SK-N-SH (cell line): ENCODE measurements at regions not wholly inside any gene's neighbourhood (a gene's known extent, or its start where the extent isn't known, plus 50 kb on each side); places are given as distances from the start of the nearest gene placed in this dataset.
A peak's percentile ranks its signal among the peaks of the same experiment; 100 is the strongest.
"Not testable (repeated sequence)": the region's sequence is repeated elsewhere in the genome, so short reads cannot be mapped to it uniquely, and the experiment has no call there.

Experiments used
- CTCF ChIA-PET: fragments of 300-600, 350-600 bp; formaldehyde crosslinking; extraction: SDS; loops from one replicate; lab custom pipeline; 2021; lab: Yijun Ruan, JAX
- POLR2A ChIA-PET: fragments of 350-600 bp; sonication (Branson Sonifier 250); formaldehyde crosslinking; extraction: SDS; loops from one replicate; lab custom pipeline; 2020; ENCODE audit warnings: antibody characterized with exemption, inconsistent platforms; lab: Yijun Ruan, JAX
- DNase-seq: peaks from one replicate; pipeline ENCODE4 v3.0.0; 2012
- H2AFZ ChIP-seq: fragments of 200-600 bp; sonication (generic); 2 replicates; pipeline ENCODE4 v1.8.1; 2016; ENCODE audit warnings: antibody characterized with exemption, mild to moderate bottlenecking, low read depth
- H3F3A ChIP-seq: fragments of 200-600 bp; sonication (generic); replicated peaks from 2 replicates; pipeline ENCODE3; 2016; ENCODE audit warnings: antibody characterized with exemption, mild to moderate bottlenecking; ENCODE audit not compliant: insufficient read depth
- H3K27ac ChIP-seq, 2 experiments: fragments of 200-500 bp in 1 of 2; fragments of 200-600 bp in 1 of 2; sonication (Bioruptor generic) in 1 of 2; sonication (generic), shearing (Covaris generic) in 1 of 2; 2 replicates each; pipeline versions ENCODE4 v1.5.1 to v1.6.1; 2014 to 2016; ENCODE audit warnings: low read depth in 2 of 2, inconsistent platforms in 1 of 2, low read length in 1 of 2, mild to moderate bottlenecking in 1 of 2, mixed read lengths in 1 of 2
- H3K27me3 ChIP-seq: fragments of 200-600 bp; sonication (generic), shearing (Covaris generic); 2 replicates; pipeline ENCODE4 v1.6.1; 2016; ENCODE audit warnings: mixed run types; ENCODE audit not compliant: insufficient read depth
- H3K36me3 ChIP-seq, 2 experiments: fragments of 200-500 bp in 1 of 2; fragments of 200-600 bp in 1 of 2; sonication (Bioruptor generic) in 1 of 2; sonication (generic) in 1 of 2; replicated peaks in 1 of 2; 2 replicates each; pipeline versions ENCODE3 to v1.5.1; 2014 to 2016; ENCODE audit warnings: low read length in 1 of 2, mild to moderate bottlenecking in 1 of 2; ENCODE audit not compliant: insufficient read depth in 2 of 2, control insufficient read depth in 1 of 2
- H3K4me1 ChIP-seq, 2 experiments: fragments of 200-500 bp in 1 of 2; fragments of 200-600 bp in 1 of 2; sonication (Bioruptor generic) in 1 of 2; sonication (generic), shearing (Covaris generic) in 1 of 2; 2 replicates each; pipeline versions ENCODE4 v1.5.1 to v1.6.1; 2014 to 2016; ENCODE audit warnings: low read depth in 1 of 2, low read length in 1 of 2, mixed run types in 1 of 2; ENCODE audit not compliant: insufficient read depth in 2 of 2, control insufficient read depth in 1 of 2
- H3K4me2 ChIP-seq: fragments of 200-600 bp; sonication (generic), shearing (Covaris generic); 2 replicates; pipeline ENCODE4 v1.6.1; 2017; ENCODE audit warnings: mixed run types
- H3K4me3 ChIP-seq, 2 experiments: fragments of 200-500 bp in 1 of 2; fragments of 200-600 bp in 1 of 2; sonication (Bioruptor generic) in 1 of 2; sonication (generic), shearing (Covaris generic) in 1 of 2; 2 replicates each; pipeline versions ENCODE4 v1.5.1 to v1.8.1; 2014 to 2016; ENCODE audit warnings: low read depth in 2 of 2, inconsistent platforms in 1 of 2, low read length in 1 of 2, mild to moderate bottlenecking in 1 of 2, mixed read lengths in 1 of 2, moderate library complexity in 1 of 2
- H3K79me2 ChIP-seq: fragments of 200-600 bp; sonication (generic); 2 replicates; pipeline ENCODE4 v1.8.1; 2017; ENCODE audit warnings: mild to moderate bottlenecking; ENCODE audit not compliant: insufficient read depth
- H3K9ac ChIP-seq: fragments of 200-600 bp; sonication (generic); 2 replicates; pipeline ENCODE4 v1.6.1; 2017; ENCODE audit warnings: mixed run types
- H3K9me2 ChIP-seq: fragments of 200-600 bp; sonication (generic); 2 replicates; pipeline ENCODE4 v1.6.1; 2017; ENCODE audit warnings: mixed run types
- H3K9me3 ChIP-seq: fragments of 200-600 bp; sonication (generic); 2 replicates; pipeline ENCODE4 v1.6.1; 2017; ENCODE audit warnings: mixed run types, mild to moderate bottlenecking, moderate library complexity
- H4K20me1 ChIP-seq: fragments of 200-600 bp; sonication (generic); 2 replicates; pipeline ENCODE4 v1.6.1; 2017; ENCODE audit warnings: mild to moderate bottlenecking, mixed run types; ENCODE audit not compliant: insufficient read depth
- CHD2 ChIP-seq: fragments of 150-350 bp; IDR thresholded peaks from 2 replicates; pipeline ENCODE4 v1.6.1; 2018; ENCODE audit warnings: low read length; ENCODE audit not compliant: partially characterized antibody
- ELF1 ChIP-seq: IDR thresholded peaks from 2 replicates; pipeline ENCODE4 v1.4.0; 2012
- GATA2 ChIP-seq: sonication (generic); formaldehyde crosslinking; IDR thresholded peaks from 2 replicates; pipeline ENCODE4 v1.5.0; 2020; ENCODE audit warnings: mild to moderate bottlenecking, missing genetic modification reagents
- NFIC ChIP-seq: IDR thresholded peaks from 2 replicates; pipeline ENCODE4 v1.4.0; 2012; ENCODE audit warnings: borderline replicate concordance
- NRF1 ChIP-seq: IDR thresholded peaks from 2 replicates; pipeline ENCODE4 v1.6.1; 2012; ENCODE audit warnings: low read depth, mild to moderate bottlenecking, low read length
- RCOR1 ChIP-seq: fragments of 150-350 bp; IDR thresholded peaks from 2 replicates; pipeline ENCODE4 v1.6.1; 2017; ENCODE audit warnings: antibody characterized with exemption, low read length
- RFX5 ChIP-seq: IDR thresholded peaks from 2 replicates; pipeline ENCODE4 v1.6.1; 2012; ENCODE audit warnings: mild to moderate bottlenecking, improper control_type of control experiment, low read length
- SIN3A ChIP-seq: IDR thresholded peaks from 2 replicates; pipeline ENCODE4 v1.6.1; 2012; ENCODE audit warnings: low read depth, mild to moderate bottlenecking, low read length, moderate library complexity, borderline replicate concordance
- SMC3 ChIP-seq: IDR thresholded peaks from 2 replicates; pipeline ENCODE4 v1.6.1; 2012; ENCODE audit warnings: low read depth, low read length, improper control_type of control experiment
- YY1 ChIP-seq: IDR thresholded peaks from 2 replicates; pipeline ENCODE4 v1.4.0; 2012; ENCODE audit warnings: low read depth, mild to moderate bottlenecking
- WGBS: methylation state at CpG from one replicate; pipeline ENCODE4 v1.1.6; 2017; ENCODE audit warnings: low lambda C conversion rate; 5-methylcytosine and 5-hydroxymethylcytosine counted together
- TF ChIP-seq, protein P1 (sequence below): fragments of 200-600 bp; sonication (generic); IDR thresholded peaks from 2 replicates; pipeline ENCODE4 v1.6.1; 2017; ENCODE audit warnings: antibody characterized with exemption, mild to moderate bottlenecking, moderate library complexity

- TF ChIP-seq, protein P1, sequence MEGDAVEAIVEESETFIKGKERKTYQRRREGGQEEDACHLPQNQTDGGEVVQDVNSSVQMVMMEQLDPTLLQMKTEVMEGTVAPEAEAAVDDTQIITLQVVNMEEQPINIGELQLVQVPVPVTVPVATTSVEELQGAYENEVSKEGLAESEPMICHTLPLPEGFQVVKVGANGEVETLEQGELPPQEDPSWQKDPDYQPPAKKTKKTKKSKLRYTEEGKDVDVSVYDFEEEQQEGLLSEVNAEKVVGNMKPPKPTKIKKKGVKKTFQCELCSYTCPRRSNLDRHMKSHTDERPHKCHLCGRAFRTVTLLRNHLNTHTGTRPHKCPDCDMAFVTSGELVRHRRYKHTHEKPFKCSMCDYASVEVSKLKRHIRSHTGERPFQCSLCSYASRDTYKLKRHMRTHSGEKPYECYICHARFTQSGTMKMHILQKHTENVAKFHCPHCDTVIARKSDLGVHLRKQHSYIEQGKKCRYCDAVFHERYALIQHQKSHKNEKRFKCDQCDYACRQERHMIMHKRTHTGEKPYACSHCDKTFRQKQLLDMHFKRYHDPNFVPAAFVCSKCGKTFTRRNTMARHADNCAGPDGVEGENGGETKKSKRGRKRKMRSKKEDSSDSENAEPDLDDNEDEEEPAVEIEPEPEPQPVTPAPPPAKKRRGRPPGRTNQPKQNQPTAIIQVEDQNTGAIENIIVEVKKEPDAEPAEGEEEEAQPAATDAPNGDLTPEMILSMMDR = no peak
Observed at GRCh38 chr5:21397693-21398092, 1409.7 kb upstream of the CDH18 start (continued).

DNA sequence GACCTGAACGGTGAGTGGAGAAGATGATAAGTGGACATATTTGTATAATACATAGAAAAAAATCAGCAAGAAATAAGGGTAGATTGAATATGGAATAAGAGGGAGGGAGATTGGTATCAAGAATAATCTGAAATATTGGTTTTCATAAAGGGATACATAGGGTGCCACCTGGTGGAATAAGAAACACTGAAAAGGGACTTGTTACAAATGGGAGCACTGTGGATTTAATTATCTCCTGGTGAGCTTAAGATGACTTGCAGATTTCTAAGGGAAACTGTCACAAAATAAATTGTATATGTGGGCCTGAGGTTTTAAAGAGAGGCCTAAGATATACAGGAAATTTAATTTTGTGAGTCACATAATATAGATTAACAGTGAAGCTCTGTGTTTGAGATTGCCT is 1403.5 kb upstream of the CDH18 start:
- 41% methylated on average over 1 of the region's 1 CpG for WGBS
- H3K79me2 ChIP-seq = no peaks in the 10 kb centered on the region
- no peak overlapping the region for H3K4me2 ChIP-seq
- no peak overlapping the region for H3K9ac ChIP-seq
- ChIA-PET CTCF (no interaction called here), POLR2A (no interaction called here)
- no peak for TF ChIP-seq ELF1
- TF ChIP-seq NFIC = no peak
- no peak for TF ChIP-seq NRF1
- no peak for TF ChIP-seq GATA2 (CRISPR knock-in tag)
- TF ChIP-seq CHD2 = no peak
- TF ChIP-seq YY1 = no peak
- TF ChIP-seq RCOR1 = no peak
- TF ChIP-seq SMC3 = no peak
- no peak for TF ChIP-seq SIN3A
- TF ChIP-seq RFX5 = no peak
- no peak for DNase-seq
- no peaks in the 10 kb centered on the region for H3K9me3 ChIP-seq
- no peaks in the 10 kb centered on the region for H3F3A ChIP-seq
- H3K4me1 ChIP-seq = no peaks in the 10 kb centered on the region; a peak in 3 of 4 replicates
- no peak overlapping the region for H3K27ac ChIP-seq
- no peaks in the 10 kb centered on the region for H3K27me3 ChIP-seq
- H3K9me2 ChIP-seq = no peaks in the 10 kb centered on the region
- no peak overlapping the region for H2AFZ ChIP-seq
- H4K20me1 ChIP-seq = no peaks in the 10 kb centered on the region
- H3K36me3 ChIP-seq = no peaks in the 10 kb centered on the region
- H3K4me3 ChIP-seq = no peak overlapping the region; a peak in 1 of 4 replicates

DNA sequence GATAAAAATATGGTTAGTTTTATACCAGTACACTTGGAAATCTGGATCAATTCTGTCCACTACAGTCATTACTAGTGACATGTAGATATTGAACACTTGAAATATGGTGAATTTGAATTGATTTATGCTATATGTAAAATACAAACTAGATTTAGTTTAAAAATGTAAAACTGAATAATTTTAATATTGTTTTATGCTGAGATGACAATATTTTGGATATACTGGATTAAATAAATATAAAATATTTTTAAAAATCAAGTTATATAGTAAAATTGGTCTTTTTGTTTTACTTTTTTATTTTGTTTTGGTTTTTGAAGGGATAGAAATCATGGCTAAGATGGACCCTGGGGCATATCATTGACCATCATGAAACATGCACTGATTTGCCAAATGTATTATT is 1372.8 kb upstream of the CDH18 start:
- H3F3A ChIP-seq, POLR2A ChIA-PET, H3K4me2 ChIP-seq, H3K9ac ChIP-seq, H3K4me3 ChIP-seq, H3K36me3 ChIP-seq, H3K9me3 ChIP-seq, CTCF ChIA-PET, H2AFZ ChIP-seq, H3K9me2 ChIP-seq, H3K4me1 ChIP-seq, H3K79me2 ChIP-seq, DNase-seq, H3K27ac ChIP-seq, H4K20me1 ChIP-seq, H3K27me3 ChIP-seq: not testable (repeated sequence)

- H2AFZ ChIP-seq, H3K27ac ChIP-seq, CTCF ChIA-PET, H3K4me1 ChIP-seq, H3K36me3 ChIP-seq, H3K9ac ChIP-seq, DNase-seq, POLR2A ChIA-PET, H3K27me3 ChIP-seq, H3F3A ChIP-seq, H3K4me2 ChIP-seq, H4K20me1 ChIP-seq, H3K9me3 ChIP-seq, H3K9me2 ChIP-seq, H3K79me2 ChIP-seq: not testable (repeated sequence)
- WGBS = 25% methylated on average over 3 of the region's 3 CpGs
- H3K4me3 ChIP-seq = peak overlapping the region; percentile 15 to 29; a peak in 2 of 4 replicates
Observed at GRCh38 chr5:21341948-21342261, 1353.9 kb upstream of the CDH18 start.
